Fibroblast of lung (primary cell): ENCODE measurements at regions not wholly inside any gene's neighbourhood (a gene's known extent, or its start where the extent isn't known, plus 50 kb on each side); places are given as distances from the start of the nearest gene placed in this dataset.

Experiments
- DNase-seq, 2 donors: peaks; one replicate each; pipeline versions ENCODE4 v3.0.0 to v3.0.0-alpha.2; 2010; ENCODE audit warnings: low read depth in 2 of 2
- H2AFZ ChIP-seq: 2 replicates; pipeline ENCODE4 v1.5.1; 2012; ENCODE audit warnings: low read length, control low read depth, inconsistent platforms
- H3K27ac ChIP-seq: 2 replicates; pipeline ENCODE4 v1.5.1; 2011; ENCODE audit warnings: low read length, control low read depth; ENCODE audit not compliant: insufficient read depth
- H3K27me3 ChIP-seq: 2 replicates; pipeline ENCODE4 v1.5.1; 2011; ENCODE audit warnings: mild to moderate bottlenecking, low read length; ENCODE audit not compliant: control insufficient read depth, insufficient read depth
- H3K36me3 ChIP-seq: 2 replicates; pipeline ENCODE4 v1.5.1; 2011; ENCODE audit warnings: low read length; ENCODE audit not compliant: control insufficient read depth, insufficient read depth
- H3K4me1 ChIP-seq: 2 replicates; pipeline ENCODE4 v1.5.1; 2011; ENCODE audit warnings: low read length; ENCODE audit not compliant: control insufficient read depth, insufficient read depth; ENCODE audit errors: extremely low read depth
- H3K4me2 ChIP-seq: 2 replicates; pipeline ENCODE4 v1.5.1; 2011; ENCODE audit warnings: low read length, control low read depth; ENCODE audit not compliant: insufficient read depth; ENCODE audit errors: extremely low read depth
- H3K4me3 ChIP-seq, 4 experiments: fragments of 200-600 bp in 1 of 4; sonication (generic) in 1 of 4; replicated peaks in 1 of 4; 2 replicates each; pipeline ENCODE4 v1.5.1; 2011 to 2016; ENCODE audit warnings: low read length in 4 of 4, low read depth in 3 of 4, mild to moderate bottlenecking in 3 of 4, control low read depth in 2 of 4, inconsistent platforms in 1 of 4, mixed read lengths in 1 of 4; ENCODE audit not compliant: insufficient read depth in 1 of 4; ENCODE audit errors: control extremely low read depth in 1 of 4
- H3K79me2 ChIP-seq: 2 replicates; pipeline ENCODE4 v1.5.1; 2012; ENCODE audit warnings: mild to moderate bottlenecking, low read length, inconsistent platforms; ENCODE audit not compliant: control insufficient read depth, insufficient read depth
- H3K9ac ChIP-seq: 2 replicates; pipeline ENCODE4 v1.5.1; 2011; ENCODE audit warnings: mild to moderate bottlenecking, low read length, control low read depth; ENCODE audit not compliant: insufficient read depth
- H3K9me3 ChIP-seq: 2 replicates; pipeline ENCODE4 v1.5.1; 2012; ENCODE audit warnings: low read depth, low read length; ENCODE audit not compliant: control insufficient read depth, insufficient read depth
- H4K20me1 ChIP-seq: 2 replicates; pipeline ENCODE4 v1.5.1; 2011; ENCODE audit warnings: low read length; ENCODE audit not compliant: control insufficient read depth, insufficient read depth; ENCODE audit errors: extremely low read depth
- EZH2 ChIP-seq: IDR thresholded peaks from 2 replicates; pipeline ENCODE4 v1.5.1; 2012; ENCODE audit warnings: low read length, control low read depth, mild to moderate bottlenecking; ENCODE audit errors: missing control alignments
- TF ChIP-seq, protein P1 (sequence below), 2 donors: IDR thresholded peaks in 1 of 2; conservative IDR thresholded peaks in 1 of 2; 1 replicate in 1 of 2; 2 replicates in 1 of 2; pipeline ENCODE4 v1.5.1; 2011 to 2012; ENCODE audit warnings: low read length in 2 of 2, control low read depth in 1 of 2, inconsistent platforms in 1 of 2, low read depth in 1 of 2, mild to moderate bottlenecking in 1 of 2

GRCh38 chr10:2232479-2232878, 495.2 kb upstream of the ADARB2 start:
- Histone ChIP-seq H3K4me2 (no peak overlapping the region), H3K36me3 (no peaks in the 10 kb centered on the region), H4K20me1 (no peaks in the 10 kb centered on the region), H3K9ac (no peak overlapping the region), H3K9me3 (no peaks in the 10 kb centered on the region), H2AFZ (no peak overlapping the region), H3K27ac (no peak overlapping the region), H3K79me2 (no peaks in the 10 kb centered on the region), H3K4me1 (no peaks in the 10 kb centered on the region), H3K27me3 (no peaks in the 10 kb centered on the region), H3K4me3 (no peak overlapping the region)
- TF ChIP-seq, protein P1, sequence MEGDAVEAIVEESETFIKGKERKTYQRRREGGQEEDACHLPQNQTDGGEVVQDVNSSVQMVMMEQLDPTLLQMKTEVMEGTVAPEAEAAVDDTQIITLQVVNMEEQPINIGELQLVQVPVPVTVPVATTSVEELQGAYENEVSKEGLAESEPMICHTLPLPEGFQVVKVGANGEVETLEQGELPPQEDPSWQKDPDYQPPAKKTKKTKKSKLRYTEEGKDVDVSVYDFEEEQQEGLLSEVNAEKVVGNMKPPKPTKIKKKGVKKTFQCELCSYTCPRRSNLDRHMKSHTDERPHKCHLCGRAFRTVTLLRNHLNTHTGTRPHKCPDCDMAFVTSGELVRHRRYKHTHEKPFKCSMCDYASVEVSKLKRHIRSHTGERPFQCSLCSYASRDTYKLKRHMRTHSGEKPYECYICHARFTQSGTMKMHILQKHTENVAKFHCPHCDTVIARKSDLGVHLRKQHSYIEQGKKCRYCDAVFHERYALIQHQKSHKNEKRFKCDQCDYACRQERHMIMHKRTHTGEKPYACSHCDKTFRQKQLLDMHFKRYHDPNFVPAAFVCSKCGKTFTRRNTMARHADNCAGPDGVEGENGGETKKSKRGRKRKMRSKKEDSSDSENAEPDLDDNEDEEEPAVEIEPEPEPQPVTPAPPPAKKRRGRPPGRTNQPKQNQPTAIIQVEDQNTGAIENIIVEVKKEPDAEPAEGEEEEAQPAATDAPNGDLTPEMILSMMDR (conservative IDR thresholded peaks at IDR 0.05 in 1 of 2, IDR thresholded peaks at IDR 0.05 in 1 of 2; ENCODE audit: low read depth in 1 of 2, low read length in 2 of 2) = no peak
- TF ChIP-seq EZH2 = no peak
- DNase-seq = no peak

GRCh38 chr10:2230478-2230877, 493.2 kb upstream of the ADARB2 start:
- TF ChIP-seq EZH2 = no peak
- TF ChIP-seq, protein P1 (conservative IDR thresholded peaks at IDR 0.05 in 1 of 2, IDR thresholded peaks at IDR 0.05 in 1 of 2; ENCODE audit: low read depth in 1 of 2, low read length in 2 of 2) = no peak
- Histone ChIP-seq H3K4me2 (no peak overlapping the region), H3K4me3 (no peak overlapping the region), H4K20me1 (no peaks in the 10 kb centered on the region), H3K27ac (no peak overlapping the region), H3K27me3 (no peaks in the 10 kb centered on the region), H3K9me3 (no peaks in the 10 kb centered on the region), H3K79me2 (no peaks in the 10 kb centered on the region), H3K9ac (no peak overlapping the region), H3K4me1 (no peaks in the 10 kb centered on the region), H2AFZ (no peak overlapping the region), H3K36me3 (no peaks in the 10 kb centered on the region)
- DNase-seq = no peak

- Histone ChIP-seq H3K4me1 (no peaks in the 10 kb centered on the region), H3K9me3 (no peaks in the 10 kb centered on the region), H3K27ac (no peak overlapping the region), H4K20me1 (no peaks in the 10 kb centered on the region), H3K9ac (no peak overlapping the region), H3K27me3 (no peaks in the 10 kb centered on the region), H3K4me2 (no peak overlapping the region), H3K4me3 (no peak overlapping the region), H3K79me2 (no peaks in the 10 kb centered on the region), H3K36me3 (no peaks in the 10 kb centered on the region), H2AFZ (no peak overlapping the region)
- TF ChIP-seq, protein P1 (conservative IDR thresholded peaks at IDR 0.05 in 1 of 2, IDR thresholded peaks at IDR 0.05 in 1 of 2; ENCODE audit: low read depth in 1 of 2, low read length in 2 of 2) = no peak
- TF ChIP-seq EZH2 = no peak
- no peak for DNase-seq
Measured at GRCh38 chr10:2228320-2228901, 491.1 kb upstream of the ADARB2 start.
